ENCODE measurements at regions not wholly inside any gene's neighbourhood (a gene's known extent, or its start where the extent isn't known, plus 50 kb on each side); places are given as distances from the start of the nearest gene placed in this dataset.

- DNase-seq, result no peak
Observed at GRCh38 chr11:95545116-95545875, 244.3 kb downstream of the FAM76B start.

- DNase-seq, result no peak
Observed at GRCh38 chr11:95544095-95544856, 245.3 kb downstream of the FAM76B start.

- no peak for DNase-seq
Observed at GRCh38 chr11:95542868-95543551, 246.6 kb downstream of the FAM76B start.

- DNase-seq, result no peak
Observed at GRCh38 chr11:95541715-95542114, 247.9 kb downstream of the FAM76B start.

GRCh38 chr11:95536047-95536690 is 253.4 kb downstream of the FAM76B start:
- DNase-seq, result no peak

GRCh38 chr11:95534809-95535208 is 254.8 kb downstream of the FAM76B start:
- DNase-seq, result no peak

GRCh38 chr11:95534226-95534625 is 255.4 kb downstream of the FAM76B start:
- DNase-seq, result no peak

GRCh38 chr11:95531116-95531515 is 258.5 kb downstream of the FAM76B start:
- no peak for DNase-seq

- no peak for DNase-seq
Observed at GRCh38 chr11:95524314-95525036, 265.1 kb downstream of the FAM76B start.

- no peak for DNase-seq
Observed at GRCh38 chr11:95522874-95523273, 266.7 kb downstream of the FAM76B start.

- DNase-seq, result no peak
Observed at GRCh38 chr11:95521862-95522261, 267.7 kb downstream of the FAM76B start.

- DNase-seq, result no peak
Observed at GRCh38 chr11:95521133-95521542, 268.4 kb downstream of the FAM76B start.

- no peak for DNase-seq
Observed at GRCh38 chr11:95520369-95521132, 269.0 kb downstream of the FAM76B start.

GRCh38 chr11:95519912-95520311 is 269.7 kb downstream of the FAM76B start:
- DNase-seq, result no peak

- no peak for DNase-seq
Observed at GRCh38 chr11:95517453-95517852, 272.1 kb downstream of the FAM76B start.

- DNase-seq, result no peak
Observed at GRCh38 chr11:95516786-95517185, 272.8 kb downstream of the FAM76B start.

GRCh38 chr11:95516175-95516574 is 273.4 kb downstream of the FAM76B start:
- DNase-seq, result no peak

GRCh38 chr11:95515371-95515770 is 274.2 kb downstream of the FAM76B start:
- no peak for DNase-seq

- no peak for DNase-seq
Observed at GRCh38 chr11:95514416-95515110, 275.0 kb downstream of the FAM76B start.

GRCh38 chr11:95512682-95513081 is 276.9 kb downstream of the FAM76B start:
- no peak for DNase-seq

- DNase-seq, result no peak
Observed at GRCh38 chr11:95512177-95512576, 277.4 kb downstream of the FAM76B start.
